Activated T-helper 1 cell treated with anti-CD3 and anti-CD28 coated beads, Interleukin-12 subunit alpha, Interleukin-12 subunit beta, Interleukin-2, Interleukin-4 antibody, amounts not matched to agents 30 ng/mL and 10 ng/mL and 1 ng/mL, durations not matched to agents 14 hours and 24 hours and 36 hours (primary cell): ENCODE measurements at regions not wholly inside any gene's neighbourhood (a gene's known extent, or its start where the extent isn't known, plus 50 kb on each side); places are given as distances from the start of the nearest gene placed in this dataset.

ENCODE experiments used
- DNase-seq: peaks from one replicate; pipeline ENCODE4 v3.0.0; 2021; ENCODE audit warnings: low spot score
- H3K27ac Mint-ChIP-seq: one replicate; pipeline ENCODE4 v1.8.0; 2021; ENCODE audit warnings: mild to moderate bottlenecking, mixed read lengths
- H3K27me3 Mint-ChIP-seq: one replicate; pipeline ENCODE4 v1.8.0; 2022; ENCODE audit warnings: mild to moderate bottlenecking, moderate library complexity, mixed read lengths; ENCODE audit not compliant: insufficient read depth
- H3K36me3 Mint-ChIP-seq: one replicate; pipeline ENCODE4 v1.8.0; 2021; ENCODE audit warnings: low read depth, mixed read lengths
- H3K4me1 Mint-ChIP-seq: one replicate; pipeline ENCODE4 v1.8.0; 2021; ENCODE audit warnings: low read depth, mixed read lengths
- H3K4me3 Mint-ChIP-seq: one replicate; pipeline ENCODE4 v1.8.0; 2021; ENCODE audit warnings: mild to moderate bottlenecking, moderate library complexity, mixed read lengths
- H3K9me3 Mint-ChIP-seq: one replicate; pipeline ENCODE4 v1.8.0; 2021; ENCODE audit warnings: mixed read lengths
- intact Hi-C: fragments of 100-400 bp; cut with micrococcal nuclease; formaldehyde crosslinking; loops from one replicate; pipeline ENCODE4 v1.15.1; 2024

- Mint-ChIP-seq H3K9me3 (no peaks in the 10 kb centered on the region), H3K27ac (no peak overlapping the region), H3K27me3 (no peaks in the 10 kb centered on the region), H3K4me3 (no peak overlapping the region), H3K36me3 (no peaks in the 10 kb centered on the region), H3K4me1 (peaks cover 5% of the 10 kb centered on the region)
- intact Hi-C loops = loop anchor here (1.0 to 10.0 kb wide), 5 partner anchors 201 to 729 kb away; partner anchors contain the start of gene NRIP1
- no peak for DNase-seq
Observed at GRCh38 chr21:14863745-14864210, 201.0 kb downstream of the NRIP1 start.

DNA sequence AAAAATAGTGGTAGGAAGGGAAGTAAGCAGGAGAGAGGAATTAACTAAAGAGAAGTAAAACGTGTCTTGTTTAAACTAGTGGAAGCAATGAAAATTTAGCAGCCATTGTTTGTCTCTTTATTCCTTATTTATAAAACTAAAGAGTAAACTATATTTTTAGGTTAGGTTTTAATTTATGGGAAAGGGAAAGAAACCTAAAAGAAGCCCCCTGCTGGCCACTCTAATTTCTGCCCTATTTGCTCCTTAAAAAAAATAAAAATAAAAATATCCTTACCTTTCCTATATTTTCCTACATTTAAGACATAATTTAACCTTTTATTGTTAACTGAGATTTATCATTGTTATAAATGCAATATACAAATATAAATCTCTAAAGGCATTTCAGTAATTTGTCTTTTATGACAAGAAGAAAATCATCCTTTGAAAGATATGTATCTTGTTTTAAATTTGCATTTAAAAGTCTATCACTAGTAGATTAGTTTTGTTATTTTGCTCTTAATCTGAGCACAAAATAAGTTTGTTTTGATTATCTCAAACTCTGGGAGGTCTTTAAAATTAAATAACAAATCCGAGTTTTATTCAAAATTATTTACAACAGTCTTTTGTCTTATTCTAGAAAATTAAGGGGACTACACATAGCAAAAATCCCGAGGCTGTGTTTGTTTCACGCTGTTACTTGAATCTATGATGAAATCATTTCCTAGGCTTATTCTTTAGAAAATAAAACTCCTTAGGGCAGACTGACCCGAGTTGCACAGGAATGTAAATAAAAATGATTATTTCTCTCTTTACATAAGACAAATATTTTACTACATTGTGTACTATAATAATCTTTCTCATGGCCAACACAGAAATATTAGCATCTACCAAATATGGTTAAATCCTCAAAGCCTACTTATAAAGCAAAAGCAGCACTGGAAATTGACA is 201.7 kb downstream of the NRIP1 start:
- Mint-ChIP-seq H3K4me3 (no peak overlapping the region), H3K36me3 (no peaks in the 10 kb centered on the region), H3K9me3 (no peaks in the 10 kb centered on the region), H3K27me3 (no peaks in the 10 kb centered on the region), H3K27ac (no peak overlapping the region), H3K4me1 (peaks cover 5% of the 10 kb centered on the region)
- intact Hi-C loops = loop anchor here (2.0 to 10.0 kb wide), 2 partner anchors 202 to 604 kb away; partner anchors contain the start of gene NRIP1
- DNase-seq = no peak

GRCh38 chr21:14858311-14858710 is 206.5 kb downstream of the NRIP1 start:
- intact Hi-C loops = no loop called here
- Mint-ChIP-seq H3K4me1 (no peaks in the 10 kb centered on the region), H3K27ac (no peak overlapping the region), H3K27me3 (no peaks in the 10 kb centered on the region), H3K9me3 (peaks cover 3% of the 10 kb centered on the region), H3K36me3 (no peaks in the 10 kb centered on the region), H3K4me3 (no peak overlapping the region)
- no peak for DNase-seq

DNA sequence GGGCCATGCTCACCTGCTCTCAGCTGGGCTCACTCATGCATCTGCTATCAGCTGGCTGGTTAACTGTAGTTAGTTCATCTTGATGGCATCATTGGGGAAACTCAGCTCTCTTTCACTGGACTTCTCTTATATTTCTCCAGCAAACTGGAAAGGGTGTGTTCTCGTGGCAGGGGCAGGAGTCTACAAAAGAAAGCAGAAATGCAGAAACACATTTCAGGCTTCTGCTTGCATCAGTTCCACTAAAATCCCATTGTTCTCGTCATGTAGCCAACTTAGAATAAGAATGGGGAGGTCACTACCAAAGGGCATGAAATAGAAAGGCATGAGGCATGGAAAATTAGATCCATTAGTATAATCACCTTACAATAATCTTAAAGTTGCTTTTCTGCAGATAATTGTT is 207.3 kb downstream of the NRIP1 start:
- Mint-ChIP-seq H3K36me3 (no peaks in the 10 kb centered on the region), H3K27ac (no peak overlapping the region), H3K4me1 (no peaks in the 10 kb centered on the region), H3K27me3 (no peaks in the 10 kb centered on the region), H3K4me3 (no peak overlapping the region), H3K9me3 (peaks cover 4% of the 10 kb centered on the region)
- intact Hi-C loops = no loop called here
- no peak for DNase-seq

- H3K4me1 Mint-ChIP-seq = no peaks in the 10 kb centered on the region
- no peaks in the 10 kb centered on the region for H3K36me3 Mint-ChIP-seq
- peaks cover 16% of the 10 kb centered on the region for H3K9me3 Mint-ChIP-seq
- H3K4me3 Mint-ChIP-seq = no peak overlapping the region
- H3K27me3 Mint-ChIP-seq = no peaks in the 10 kb centered on the region
- intact Hi-C loops = no loop called here
- H3K27ac Mint-ChIP-seq = no peak overlapping the region
- no peak for DNase-seq
Observed at GRCh38 chr21:14850394-14850793, 214.4 kb downstream of the NRIP1 start.

GRCh38 chr21:14846621-14847020 is 218.2 kb downstream of the NRIP1 start:
- DNase-seq = no peak
- Mint-ChIP-seq H3K36me3 (no peaks in the 10 kb centered on the region), H3K27ac (no peak overlapping the region), H3K4me1 (no peaks in the 10 kb centered on the region), H3K27me3 (no peaks in the 10 kb centered on the region), H3K4me3 (no peak overlapping the region), H3K9me3 (peaks cover 26% of the 10 kb centered on the region)
- intact Hi-C loops = no loop called here

DNA sequence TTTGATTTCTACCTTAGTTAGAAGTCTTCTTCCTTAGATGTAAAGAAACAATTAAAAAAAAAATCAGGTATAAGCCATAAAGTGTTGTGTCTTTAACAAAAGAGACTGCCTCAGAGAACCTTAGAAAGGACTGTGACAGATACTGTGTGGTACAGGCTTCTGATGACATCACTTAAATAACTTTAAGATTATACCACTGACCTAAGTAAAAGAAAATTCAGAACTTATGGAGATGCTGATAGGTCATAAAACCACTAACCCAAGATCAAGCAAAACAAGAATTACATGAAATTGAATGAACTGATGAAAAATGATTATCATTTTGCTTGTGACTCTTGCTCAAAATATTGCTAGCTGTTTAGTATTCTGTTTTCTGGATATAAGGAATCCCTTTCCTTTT is 220.8 kb downstream of the NRIP1 start:
- Mint-ChIP-seq H3K4me1 (no peaks in the 10 kb centered on the region), H3K36me3 (no peaks in the 10 kb centered on the region), H3K27me3 (no peaks in the 10 kb centered on the region), H3K4me3 (no peak overlapping the region), H3K27ac (no peak overlapping the region), H3K9me3 (peaks cover 28% of the 10 kb centered on the region)
- intact Hi-C loops = no loop called here
- no peak for DNase-seq

- intact Hi-C loops = no loop called here
- Mint-ChIP-seq H3K36me3 (no peaks in the 10 kb centered on the region), H3K9me3 (peaks cover 28% of the 10 kb centered on the region)
Observed at GRCh38 chr21:14842601-14843000, 222.2 kb downstream of the NRIP1 start.

DNA sequence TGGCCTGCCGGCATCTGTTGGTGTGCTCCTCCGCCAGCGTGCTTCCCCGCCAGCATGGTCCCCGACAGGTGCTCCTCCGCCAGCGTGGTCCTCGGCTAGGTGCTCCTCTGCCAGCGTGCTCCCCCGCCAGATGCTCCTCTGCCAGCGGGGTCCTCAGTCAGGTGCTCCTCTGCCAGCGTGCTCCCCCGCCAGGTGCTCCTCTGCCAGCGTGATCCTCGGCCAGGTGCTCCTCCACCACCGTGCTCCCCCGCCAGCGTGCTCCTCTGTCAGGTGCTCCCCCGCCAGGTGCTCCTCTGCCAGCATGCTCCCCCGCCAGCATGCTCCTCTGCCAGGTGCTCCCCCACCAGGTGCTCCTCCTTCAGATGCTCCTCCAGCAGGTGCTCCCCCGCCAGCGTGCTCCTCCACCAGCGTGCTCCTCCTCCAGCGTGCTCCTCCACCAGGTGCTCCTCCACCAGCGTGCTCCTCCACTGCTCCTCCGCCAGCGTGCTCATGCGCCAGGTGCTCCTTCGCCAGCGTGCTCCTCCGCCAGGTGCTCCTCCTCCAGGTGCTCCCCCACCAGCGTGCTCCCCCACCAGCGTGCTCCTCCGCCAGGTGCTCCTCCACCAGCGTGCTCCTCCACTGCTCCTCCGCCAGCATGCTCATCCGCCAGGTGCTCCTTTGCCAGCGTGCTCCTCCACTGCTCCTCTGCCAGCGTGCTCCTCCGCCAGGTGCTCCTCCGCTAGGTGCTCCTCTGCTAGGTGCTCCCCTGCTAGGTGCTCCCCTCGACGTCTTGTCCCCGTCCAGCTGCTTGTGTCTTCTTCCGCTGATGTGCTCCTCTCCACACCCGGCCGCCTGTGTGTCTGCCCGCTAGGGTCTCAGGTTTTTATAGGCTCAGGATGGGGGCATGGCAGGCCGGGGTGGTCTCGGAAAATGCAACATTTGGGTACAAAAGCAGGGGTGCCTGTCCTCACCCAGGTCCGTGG is 223.0 kb downstream of the NRIP1 start:
- Mint-ChIP-seq H3K27me3 (peaks cover 3% of the 10 kb centered on the region), H3K36me3 (no peaks in the 10 kb centered on the region)

More at GRCh38 chr21:14842601-14843000, 222.2 kb downstream of the NRIP1 start:
- DNase-seq = no peak
- Mint-ChIP-seq H3K27me3 (peaks cover 3% of the 10 kb centered on the region), H3K27ac (no peak overlapping the region), H3K4me3 (no peak overlapping the region), H3K4me1 (no peaks in the 10 kb centered on the region)

GRCh38 chr21:14838400-14838799 is 226.4 kb downstream of the NRIP1 start:
- no peaks in the 10 kb centered on the region for H3K36me3 Mint-ChIP-seq

More for the DNA sequence above, 223.0 kb downstream of the NRIP1 start:
- Mint-ChIP-seq H3K4me3 (no peak overlapping the region), H3K27ac (no peak overlapping the region), H3K9me3 (peaks cover 25% of the 10 kb centered on the region), H3K4me1 (peaks cover 4% of the 10 kb centered on the region)
- intact Hi-C loops = no loop called here
- no peak for DNase-seq

DNA sequence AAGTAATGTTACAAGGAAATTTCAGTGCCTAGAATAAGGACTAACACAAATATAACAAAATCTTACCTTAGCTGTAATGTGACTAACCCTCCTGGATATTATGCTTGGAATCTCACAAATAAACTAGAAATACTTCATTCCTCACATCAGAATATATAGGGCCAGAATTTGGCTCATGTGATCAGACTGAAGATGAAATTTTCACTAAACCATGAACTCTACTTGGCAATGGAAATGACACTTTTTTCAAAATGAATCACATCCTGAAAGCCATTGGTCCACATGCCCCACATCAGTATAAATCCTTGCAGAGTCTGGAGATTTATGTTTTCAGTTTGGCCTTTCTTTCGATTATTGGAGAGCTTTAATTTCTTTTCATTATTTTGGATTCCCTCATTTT is 227.8 kb downstream of the NRIP1 start:
- no peak overlapping the region for H3K27ac Mint-ChIP-seq
- no peak for DNase-seq
- H3K4me3 Mint-ChIP-seq = no peak overlapping the region
- H3K4me1 Mint-ChIP-seq = peaks cover 5% of the 10 kb centered on the region
- peaks cover 6% of the 10 kb centered on the region for H3K27me3 Mint-ChIP-seq
- H3K36me3 Mint-ChIP-seq = no peaks in the 10 kb centered on the region
- peaks cover 3% of the 10 kb centered on the region for H3K9me3 Mint-ChIP-seq
- intact Hi-C loops = no loop called here

More at GRCh38 chr21:14838400-14838799, 226.4 kb downstream of the NRIP1 start:
- intact Hi-C loops = no loop called here
- H3K9me3 Mint-ChIP-seq = peaks cover 3% of the 10 kb centered on the region
- no peak overlapping the region for H3K27ac Mint-ChIP-seq
- peaks cover 6% of the 10 kb centered on the region for H3K27me3 Mint-ChIP-seq
- H3K4me1 Mint-ChIP-seq = peaks cover 5% of the 10 kb centered on the region
- H3K4me3 Mint-ChIP-seq = no peak overlapping the region
- DNase-seq = no peak

DNA sequence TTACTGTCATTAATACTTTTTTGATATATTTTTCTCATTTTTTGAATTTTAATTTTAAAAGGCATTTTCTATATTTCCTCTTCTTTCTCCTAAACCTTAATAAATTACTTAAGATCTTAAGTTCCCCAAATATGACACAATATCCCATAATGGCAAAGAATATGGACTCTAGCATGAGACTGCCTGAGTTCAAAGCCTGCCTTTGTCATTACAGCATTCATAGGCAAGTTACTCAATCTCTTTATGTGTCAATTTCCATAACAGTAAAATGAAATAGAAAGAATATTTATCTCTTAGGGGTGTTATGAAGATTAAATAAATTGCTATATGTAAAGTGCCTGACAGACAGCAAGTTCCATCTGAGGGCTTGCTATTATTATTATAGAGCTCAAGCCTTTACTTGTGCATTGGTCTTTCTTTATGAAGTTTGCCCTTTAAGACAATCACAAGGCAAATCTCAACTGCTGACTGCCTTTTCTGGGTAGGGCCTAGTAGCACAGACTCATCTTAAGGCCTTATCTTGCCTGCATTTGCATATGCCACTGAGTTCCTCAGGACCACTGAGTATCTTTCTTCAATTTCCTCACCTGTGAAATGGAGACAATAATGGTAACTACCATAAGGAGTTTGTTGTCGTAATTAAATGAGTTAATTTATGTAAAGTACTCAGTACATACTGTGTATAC is 231.0 kb downstream of the NRIP1 start:
- no peaks in the 10 kb centered on the region for H3K9me3 Mint-ChIP-seq
- H3K27ac Mint-ChIP-seq = no peak overlapping the region
- no peak overlapping the region for H3K4me3 Mint-ChIP-seq
- DNase-seq = no peak
- H3K36me3 Mint-ChIP-seq = no peaks in the 10 kb centered on the region
- peaks cover 5% of the 10 kb centered on the region for H3K4me1 Mint-ChIP-seq
- H3K27me3 Mint-ChIP-seq = peaks cover 4% of the 10 kb centered on the region
- intact Hi-C loops = no loop called here
